ENCODE measurements at regions not wholly inside any gene's neighbourhood (a gene's known extent, or its start where the extent isn't known, plus 50 kb on each side); places are given as distances from the start of the nearest gene placed in this dataset.

DNA sequence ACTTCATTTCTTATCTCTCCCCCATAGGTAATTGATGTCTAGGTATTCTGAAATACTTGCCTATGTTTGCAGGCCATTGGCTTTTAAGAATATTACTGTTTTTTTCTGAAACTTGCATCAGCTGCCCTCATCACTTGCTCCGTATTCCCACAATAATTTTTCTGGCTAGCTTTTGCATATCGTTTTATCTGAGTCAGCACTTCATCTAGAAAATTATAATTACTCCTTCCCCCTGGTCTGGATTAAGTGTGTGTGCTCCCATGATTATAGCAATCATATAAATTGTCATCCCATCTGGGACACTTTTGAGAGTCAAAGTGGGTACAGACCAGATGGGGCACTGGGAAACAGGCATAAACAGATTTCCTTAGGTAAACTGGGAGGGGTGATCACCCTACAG lies 583.2 kb upstream of the B3GALT2 start:
- no peak overlapping the region for H3K27ac ChIP-seq (replicated peaks)
- no peak for DNase-seq (ENCODE audit: low read depth in 1 of 2, low spot score in 1 of 2)
- no peaks in the 10 kb centered on the region for H3K27me3 ChIP-seq (ENCODE audit: insufficient read depth, poor library complexity, severe bottlenecking)
- no peak overlapping the region for H3K4me3 ChIP-seq (replicated peaks; ENCODE audit: insufficient read depth, low read length)
- TF ChIP-seq GABPA (IDR thresholded peaks at IDR 0.05; ENCODE audit: low read depth) (no peak), POLR2AphosphoS5 (IDR thresholded peaks at IDR 0.05; ENCODE audit: low read depth) (no peak), SPI1 (IDR thresholded peaks at IDR 0.05; ENCODE audit: borderline replicate concordance, low read depth) (no peak)
- TF ChIP-seq, protein P1, sequence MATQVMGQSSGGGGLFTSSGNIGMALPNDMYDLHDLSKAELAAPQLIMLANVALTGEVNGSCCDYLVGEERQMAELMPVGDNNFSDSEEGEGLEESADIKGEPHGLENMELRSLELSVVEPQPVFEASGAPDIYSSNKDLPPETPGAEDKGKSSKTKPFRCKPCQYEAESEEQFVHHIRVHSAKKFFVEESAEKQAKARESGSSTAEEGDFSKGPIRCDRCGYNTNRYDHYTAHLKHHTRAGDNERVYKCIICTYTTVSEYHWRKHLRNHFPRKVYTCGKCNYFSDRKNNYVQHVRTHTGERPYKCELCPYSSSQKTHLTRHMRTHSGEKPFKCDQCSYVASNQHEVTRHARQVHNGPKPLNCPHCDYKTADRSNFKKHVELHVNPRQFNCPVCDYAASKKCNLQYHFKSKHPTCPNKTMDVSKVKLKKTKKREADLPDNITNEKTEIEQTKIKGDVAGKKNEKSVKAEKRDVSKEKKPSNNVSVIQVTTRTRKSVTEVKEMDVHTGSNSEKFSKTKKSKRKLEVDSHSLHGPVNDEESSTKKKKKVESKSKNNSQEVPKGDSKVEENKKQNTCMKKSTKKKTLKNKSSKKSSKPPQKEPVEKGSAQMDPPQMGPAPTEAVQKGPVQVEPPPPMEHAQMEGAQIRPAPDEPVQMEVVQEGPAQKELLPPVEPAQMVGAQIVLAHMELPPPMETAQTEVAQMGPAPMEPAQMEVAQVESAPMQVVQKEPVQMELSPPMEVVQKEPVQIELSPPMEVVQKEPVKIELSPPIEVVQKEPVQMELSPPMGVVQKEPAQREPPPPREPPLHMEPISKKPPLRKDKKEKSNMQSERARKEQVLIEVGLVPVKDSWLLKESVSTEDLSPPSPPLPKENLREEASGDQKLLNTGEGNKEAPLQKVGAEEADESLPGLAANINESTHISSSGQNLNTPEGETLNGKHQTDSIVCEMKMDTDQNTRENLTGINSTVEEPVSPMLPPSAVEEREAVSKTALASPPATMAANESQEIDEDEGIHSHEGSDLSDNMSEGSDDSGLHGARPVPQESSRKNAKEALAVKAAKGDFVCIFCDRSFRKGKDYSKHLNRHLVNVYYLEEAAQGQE (IDR thresholded peaks at IDR 0.05; ENCODE audit: insufficient replicate concordance, low read depth), result no peak
- TF ChIP-seq, protein P2, sequence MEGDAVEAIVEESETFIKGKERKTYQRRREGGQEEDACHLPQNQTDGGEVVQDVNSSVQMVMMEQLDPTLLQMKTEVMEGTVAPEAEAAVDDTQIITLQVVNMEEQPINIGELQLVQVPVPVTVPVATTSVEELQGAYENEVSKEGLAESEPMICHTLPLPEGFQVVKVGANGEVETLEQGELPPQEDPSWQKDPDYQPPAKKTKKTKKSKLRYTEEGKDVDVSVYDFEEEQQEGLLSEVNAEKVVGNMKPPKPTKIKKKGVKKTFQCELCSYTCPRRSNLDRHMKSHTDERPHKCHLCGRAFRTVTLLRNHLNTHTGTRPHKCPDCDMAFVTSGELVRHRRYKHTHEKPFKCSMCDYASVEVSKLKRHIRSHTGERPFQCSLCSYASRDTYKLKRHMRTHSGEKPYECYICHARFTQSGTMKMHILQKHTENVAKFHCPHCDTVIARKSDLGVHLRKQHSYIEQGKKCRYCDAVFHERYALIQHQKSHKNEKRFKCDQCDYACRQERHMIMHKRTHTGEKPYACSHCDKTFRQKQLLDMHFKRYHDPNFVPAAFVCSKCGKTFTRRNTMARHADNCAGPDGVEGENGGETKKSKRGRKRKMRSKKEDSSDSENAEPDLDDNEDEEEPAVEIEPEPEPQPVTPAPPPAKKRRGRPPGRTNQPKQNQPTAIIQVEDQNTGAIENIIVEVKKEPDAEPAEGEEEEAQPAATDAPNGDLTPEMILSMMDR (IDR thresholded peaks at IDR 0.05; ENCODE audit: insufficient read depth, low read length), result no peak

DNA sequence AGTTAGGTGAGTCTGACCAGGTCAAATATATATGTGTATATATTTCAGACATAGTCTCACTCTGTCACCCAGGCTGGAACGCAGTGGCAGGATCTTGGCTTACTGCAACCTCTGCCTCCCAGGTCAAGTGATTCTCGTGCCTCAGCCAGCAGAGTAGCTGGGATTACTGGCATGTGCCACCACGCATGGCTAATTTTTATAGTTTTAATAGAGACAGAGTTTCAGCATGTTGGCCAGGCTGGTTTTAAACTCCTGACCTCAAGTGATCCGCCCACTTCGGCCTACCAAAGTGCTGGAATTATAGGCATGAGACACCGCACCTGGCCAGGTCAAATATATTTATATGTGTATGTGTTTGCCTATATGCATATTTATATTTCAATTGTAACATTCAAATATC lies 581.5 kb upstream of the B3GALT2 start:
- Histone ChIP-seq H3K4me3 (replicated peaks; ENCODE audit: insufficient read depth, low read length) (no peak overlapping the region), H3K27me3 (ENCODE audit: insufficient read depth, poor library complexity, severe bottlenecking) (no peaks in the 10 kb centered on the region), H3K27ac (replicated peaks) (no peak overlapping the region)
- no peak for TF ChIP-seq GABPA (IDR thresholded peaks at IDR 0.05; ENCODE audit: low read depth)
- TF ChIP-seq, protein P1 (IDR thresholded peaks at IDR 0.05; ENCODE audit: insufficient replicate concordance, low read depth), result no peak
- TF ChIP-seq, protein P2 (IDR thresholded peaks at IDR 0.05; ENCODE audit: insufficient read depth, low read length), result no peak
- no peak for TF ChIP-seq SPI1 (IDR thresholded peaks at IDR 0.05; ENCODE audit: borderline replicate concordance, low read depth)
- TF ChIP-seq POLR2AphosphoS5 (IDR thresholded peaks at IDR 0.05; ENCODE audit: low read depth), result no peak
- no peak for DNase-seq (ENCODE audit: low read depth in 1 of 2, low spot score in 1 of 2)

DNA sequence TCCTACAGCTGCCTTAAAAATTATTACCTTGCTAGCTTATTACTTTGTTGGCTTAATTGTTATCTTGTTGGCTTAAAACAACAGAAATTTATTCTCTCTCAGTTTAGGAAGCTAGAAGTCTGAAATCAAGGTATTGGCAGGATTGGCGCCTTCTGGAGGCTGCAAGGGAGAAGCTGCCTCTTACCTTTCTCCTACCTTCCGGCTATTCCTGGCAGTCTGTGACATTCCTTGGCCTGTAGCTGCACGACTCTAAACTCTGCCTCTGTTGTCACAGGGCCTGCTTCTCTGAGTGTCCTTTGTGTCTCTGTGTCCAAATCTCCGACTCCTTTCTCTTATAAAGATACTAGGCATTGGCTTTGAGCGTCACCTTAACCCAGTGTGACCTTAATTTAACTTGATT lies 579.9 kb upstream of the B3GALT2 start:
- H3K4me3 ChIP-seq (replicated peaks; ENCODE audit: insufficient read depth, low read length), result no peak overlapping the region
- H3K27ac ChIP-seq (replicated peaks), result no peak overlapping the region
- H3K27me3 ChIP-seq (ENCODE audit: insufficient read depth, poor library complexity, severe bottlenecking), result no peaks in the 10 kb centered on the region
- TF ChIP-seq, protein P1 (IDR thresholded peaks at IDR 0.05; ENCODE audit: insufficient replicate concordance, low read depth), result no peak
- TF ChIP-seq SPI1 (IDR thresholded peaks at IDR 0.05; ENCODE audit: borderline replicate concordance, low read depth) (no peak), GABPA (IDR thresholded peaks at IDR 0.05; ENCODE audit: low read depth) (no peak), POLR2AphosphoS5 (IDR thresholded peaks at IDR 0.05; ENCODE audit: low read depth) (no peak)
- TF ChIP-seq, protein P2 (IDR thresholded peaks at IDR 0.05; ENCODE audit: insufficient read depth, low read length), result no peak
- no peak for DNase-seq (ENCODE audit: low read depth in 1 of 2, low spot score in 1 of 2)

Data from HL-60 (cell line).